Stimulated activated CD4-positive, alpha-beta T cell treated with anti-CD3 and anti-CD28 coated beads, Interleukin-15, amount 100 ng/mL, for 48 hours (primary cell): ENCODE measurements at regions not wholly inside any gene's neighbourhood (a gene's known extent, or its start where the extent isn't known, plus 50 kb on each side); places are given as distances from the start of the nearest gene placed in this dataset.

Source experiments
- DNase-seq, 2 donors: peaks; one replicate each; pipeline ENCODE4 v3.0.0-alpha.2; 2020; ENCODE audit warnings: low read depth in 2 of 2

DNA sequence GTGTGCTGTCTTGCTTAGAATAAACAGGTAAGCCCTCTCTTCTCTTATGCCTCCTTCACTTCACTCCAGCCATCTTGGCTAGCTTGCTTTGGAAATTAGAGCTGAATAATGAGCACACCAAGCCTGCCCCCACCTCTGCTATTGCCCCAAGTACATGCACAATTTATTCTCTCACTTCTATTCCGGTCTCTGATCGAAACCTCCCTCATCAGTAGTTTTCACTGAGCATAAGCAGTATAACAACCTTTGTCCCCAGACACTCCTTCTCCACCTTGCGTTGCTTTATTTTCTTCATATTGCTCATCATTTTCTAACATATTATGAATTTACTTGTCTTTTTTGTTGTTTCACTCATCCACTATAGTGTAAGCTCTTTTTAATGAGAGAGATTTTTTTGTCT, 253.4 kb downstream of the GXYLT1 start:
- DNase-seq, result no peak

GRCh38 chr12:41888285-41888684, 256.4 kb downstream of the GXYLT1 start:
- no peak for DNase-seq

DNA sequence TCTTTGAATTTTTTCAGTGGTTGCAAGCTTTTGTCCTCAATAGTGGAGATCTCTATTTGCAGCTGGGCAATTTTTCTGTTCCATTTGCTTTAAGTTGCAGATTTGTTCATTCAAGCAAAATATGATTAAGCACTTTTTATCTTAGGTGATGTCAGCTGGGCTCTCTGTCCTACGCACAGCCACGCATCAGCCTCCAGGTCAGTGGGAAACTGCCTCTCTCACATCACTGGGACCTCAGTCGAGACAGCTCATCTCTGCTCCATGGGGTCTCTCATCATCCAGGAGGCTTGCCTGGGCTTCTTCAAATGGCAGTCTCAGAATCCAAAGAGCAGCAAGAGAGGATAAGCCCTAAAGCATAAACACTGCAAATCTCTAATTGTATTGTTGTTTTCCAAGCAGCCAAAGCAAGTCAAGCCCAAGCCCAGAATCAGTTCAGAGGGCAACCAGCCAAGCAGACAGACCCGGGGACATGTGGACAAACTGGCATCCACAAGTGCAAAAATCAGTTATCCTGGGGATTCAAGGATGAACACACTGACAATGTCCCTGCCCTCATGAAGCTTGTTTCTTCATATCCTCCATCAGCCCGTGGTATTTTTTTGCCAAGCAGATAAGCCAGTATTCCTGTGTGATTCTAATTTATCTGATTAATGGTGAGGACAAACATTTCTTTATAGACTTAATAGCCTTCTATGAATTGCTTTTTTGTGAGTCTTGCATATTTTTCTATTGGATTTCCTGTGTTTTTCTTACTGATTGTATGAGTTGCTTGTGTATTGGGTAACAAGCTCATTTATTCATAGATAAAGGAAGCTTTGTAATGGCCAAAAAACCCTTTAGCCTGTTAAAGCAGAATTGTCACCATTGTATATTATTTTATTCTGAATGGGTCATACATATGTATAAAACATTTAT, 262.5 kb downstream of the GXYLT1 start:
- DNase-seq, result no peak

DNA sequence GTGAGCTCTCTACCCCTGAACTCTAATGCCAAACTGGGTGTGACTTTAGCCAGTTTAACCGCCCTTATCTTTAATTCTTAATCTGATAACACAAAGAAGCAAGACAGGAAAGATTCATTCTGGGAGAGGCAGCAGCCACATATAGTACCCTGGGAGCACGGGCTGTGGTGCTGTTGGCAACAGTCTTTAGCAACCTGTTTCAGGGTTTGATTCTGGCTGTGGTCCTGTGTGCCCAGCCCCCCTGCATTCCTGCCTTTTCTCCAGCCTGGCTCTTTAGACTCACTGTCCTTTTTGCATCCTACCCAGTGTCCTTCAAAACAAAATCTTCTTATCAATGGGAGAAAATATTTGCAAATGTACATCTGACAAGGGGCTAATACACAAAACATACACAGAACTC, 275.2 kb downstream of the GXYLT1 start:
- DNase-seq, result no peak

GRCh38 chr12:41866878-41867430, 277.7 kb downstream of the GXYLT1 start:
- DNase-seq, result no peak

DNA sequence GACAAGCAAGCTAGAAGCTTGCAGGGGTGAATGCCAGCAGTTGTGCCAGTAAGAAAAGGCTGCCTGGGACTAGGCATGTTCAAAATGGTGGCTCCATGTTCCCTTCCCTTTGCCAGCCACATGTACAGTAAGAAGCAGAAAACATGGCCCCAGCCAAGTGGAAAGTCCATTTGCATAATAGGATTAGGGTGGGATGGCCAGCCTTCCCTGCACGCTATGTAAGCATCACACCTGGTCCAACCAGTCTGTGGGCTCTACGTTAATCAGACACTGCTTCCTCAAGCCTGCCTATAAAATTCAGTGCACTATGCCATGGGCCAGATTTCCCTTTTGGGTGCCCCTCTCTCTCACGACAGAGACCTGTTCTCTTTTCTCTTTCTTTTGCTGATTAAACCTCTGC, 288.4 kb downstream of the GXYLT1 start:
- no peak for DNase-seq

GRCh38 chr12:41850046-41850445, 294.6 kb downstream of the GXYLT1 start:
- no peak for DNase-seq

GRCh38 chr12:41846718-41847117, 298.0 kb downstream of the GXYLT1 start:
- no peak for DNase-seq

DNA sequence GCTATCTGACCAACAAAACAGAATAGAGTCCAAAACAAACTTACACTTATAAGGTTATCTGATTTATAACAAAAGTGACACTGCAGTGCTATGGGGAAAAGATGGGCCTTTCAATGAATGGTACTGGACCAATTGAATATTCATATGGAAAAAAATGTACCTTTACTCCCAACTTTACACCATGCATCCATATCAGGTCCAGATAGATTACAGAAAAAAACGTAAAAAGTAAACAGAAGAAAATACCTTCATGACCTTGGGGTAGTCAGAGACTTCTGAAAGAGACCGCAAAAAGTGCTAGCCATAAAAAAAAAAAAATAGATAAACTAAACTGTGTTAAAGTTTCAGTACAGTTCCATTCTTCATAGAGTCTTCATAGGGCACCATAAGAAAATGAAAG, 308.3 kb downstream of the GXYLT1 start:
- DNase-seq, result no peak

DNA sequence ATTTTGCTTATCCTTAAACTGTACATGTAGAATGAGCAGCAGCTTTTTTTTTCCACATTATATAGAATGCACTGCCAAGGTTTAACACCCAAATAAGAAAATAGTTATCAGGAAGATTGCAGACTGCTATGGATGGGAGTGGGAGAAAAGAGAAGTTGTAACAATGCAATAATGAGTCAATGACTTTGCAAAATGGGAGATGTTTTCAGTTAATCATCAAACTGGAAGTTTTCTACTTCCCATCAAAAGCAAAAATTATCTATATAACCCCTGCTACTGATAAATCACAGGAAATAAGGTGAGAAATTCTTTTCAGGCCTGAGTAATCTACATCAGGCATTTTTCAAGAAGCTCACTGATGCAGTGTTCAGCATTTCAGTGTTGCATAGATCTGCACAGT, 309.1 kb downstream of the GXYLT1 start:
- no peak for DNase-seq

DNA sequence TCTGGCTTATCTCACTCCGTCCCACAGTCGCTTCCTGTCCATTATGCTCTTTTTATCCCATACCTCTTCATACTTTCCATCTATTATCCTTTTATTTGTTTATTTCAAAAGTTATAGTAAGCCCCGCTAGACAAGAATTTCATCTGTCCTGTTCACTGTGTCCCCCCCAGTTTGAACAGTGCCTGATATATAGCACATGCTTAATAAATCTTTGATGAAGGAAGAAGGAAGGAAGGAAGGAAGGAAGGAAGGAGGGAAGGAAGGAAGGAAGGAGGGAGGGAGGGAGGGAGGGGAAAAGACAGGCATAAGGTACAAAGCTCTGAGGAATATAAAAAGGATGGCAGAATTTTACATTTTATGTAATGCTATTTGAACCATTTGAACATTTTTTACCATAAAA, 324.7 kb downstream of the GXYLT1 start:
- no peak for DNase-seq

DNA sequence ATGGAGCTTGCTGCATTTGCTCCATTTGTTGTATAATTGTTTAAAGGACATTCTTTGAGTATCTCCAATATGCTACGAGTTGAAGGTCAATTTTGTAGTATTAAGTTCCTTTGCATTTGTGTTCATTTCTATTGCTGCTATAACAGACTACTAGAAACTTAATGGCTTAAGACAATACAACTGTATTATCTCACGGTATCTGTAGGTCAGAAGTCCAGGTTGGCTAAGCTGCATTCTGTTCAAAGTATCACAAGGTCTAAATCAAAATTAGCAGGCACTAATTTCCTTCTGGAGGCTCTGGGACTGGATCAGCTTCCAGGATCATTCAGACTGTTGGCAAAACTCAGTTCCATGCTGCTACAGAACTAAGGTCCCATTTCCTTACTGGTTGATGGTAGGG, 340.6 kb downstream of the GXYLT1 start:
- no peak for DNase-seq

DNA sequence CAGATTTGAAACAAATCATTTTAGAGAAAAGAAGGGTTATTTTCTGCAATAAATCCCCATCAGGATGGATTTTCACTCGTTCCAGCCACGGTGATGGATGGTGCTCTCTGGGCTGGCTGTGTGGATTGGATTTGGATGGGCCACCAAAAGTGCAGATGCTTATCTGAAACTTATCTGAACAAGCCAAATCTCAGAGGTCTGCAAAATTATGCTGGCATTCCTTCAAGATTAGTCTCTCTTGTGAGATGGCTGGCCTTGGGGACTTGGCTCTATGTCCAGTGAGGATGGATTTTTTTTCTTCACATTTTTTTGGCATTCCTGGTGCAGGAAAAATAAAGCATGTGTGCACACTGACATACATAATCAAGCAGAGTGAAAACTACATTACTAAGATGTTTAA, 341.9 kb downstream of the GXYLT1 start:
- DNase-seq, result no peak

GRCh38 chr12:41801261-41801660, 343.4 kb downstream of the GXYLT1 start:
- DNase-seq, result no peak

DNA sequence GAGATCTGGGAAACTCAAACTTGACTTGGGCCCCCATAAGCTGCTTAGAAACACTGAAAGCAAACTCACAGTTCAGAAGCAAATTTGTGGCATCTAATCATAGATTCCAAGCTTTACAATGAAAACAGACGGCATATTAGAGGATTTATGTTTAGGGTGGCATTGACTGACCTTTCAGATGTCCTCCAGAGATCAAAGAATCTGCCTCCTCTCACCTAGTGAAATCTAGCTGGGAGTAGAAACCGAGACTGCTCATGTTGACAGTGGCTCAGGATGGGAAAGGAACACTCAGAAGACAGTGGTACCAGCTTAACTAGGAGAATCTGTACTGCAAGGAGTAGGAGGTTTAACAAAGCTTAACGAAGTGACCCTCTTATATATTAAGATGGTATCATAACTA, 345.0 kb downstream of the GXYLT1 start:
- DNase-seq, result no peak

- DNase-seq, result no peak
Observed at GRCh38 chr12:41795910-41796309, 348.8 kb downstream of the GXYLT1 start.

DNA sequence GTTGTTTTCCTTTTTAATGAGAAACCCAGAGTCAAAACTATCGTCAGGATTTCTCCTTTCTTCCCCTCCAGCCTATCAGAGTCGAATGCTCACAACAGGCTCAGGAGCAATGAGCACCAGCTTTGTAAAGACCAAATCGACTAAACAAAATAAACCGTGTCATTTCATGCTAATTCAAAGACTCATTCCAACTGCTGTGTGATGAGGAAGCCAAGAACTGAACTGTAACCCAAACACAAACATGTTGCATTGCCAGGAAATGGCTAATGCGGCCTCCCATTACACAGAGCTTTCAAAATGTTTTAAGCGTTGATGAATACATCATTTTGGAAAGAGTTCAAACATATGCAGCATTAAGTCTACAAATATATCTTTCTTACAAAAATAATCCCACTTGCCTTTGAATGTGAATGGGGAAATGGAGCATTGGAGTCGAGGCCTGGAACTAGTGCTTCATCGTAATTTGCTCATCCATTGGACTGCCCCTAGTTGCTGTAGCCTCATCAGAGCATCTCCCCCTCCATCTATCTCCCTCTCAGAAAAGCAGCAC, 349.5 kb downstream of the GXYLT1 start:
- DNase-seq, result no peak

DNA sequence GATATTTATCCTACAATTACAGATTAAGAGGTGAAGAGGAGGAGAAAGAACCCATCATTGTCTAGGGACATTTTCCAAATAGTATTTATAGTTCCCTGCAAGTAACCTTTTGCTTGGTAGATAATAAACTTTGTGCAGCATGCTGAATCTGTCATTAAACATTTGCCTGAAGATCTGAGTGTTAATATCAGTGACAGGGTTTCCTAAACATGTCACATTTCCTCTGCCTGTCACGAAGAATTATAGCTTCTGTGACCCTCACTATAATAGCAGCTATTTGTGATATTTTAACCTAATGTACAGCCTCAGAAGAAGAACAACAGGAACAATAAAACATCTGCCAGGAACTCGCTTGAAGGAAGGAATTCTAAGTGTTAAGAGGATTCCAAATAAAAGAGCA, 350.3 kb downstream of the GXYLT1 start:
- no peak for DNase-seq

DNA sequence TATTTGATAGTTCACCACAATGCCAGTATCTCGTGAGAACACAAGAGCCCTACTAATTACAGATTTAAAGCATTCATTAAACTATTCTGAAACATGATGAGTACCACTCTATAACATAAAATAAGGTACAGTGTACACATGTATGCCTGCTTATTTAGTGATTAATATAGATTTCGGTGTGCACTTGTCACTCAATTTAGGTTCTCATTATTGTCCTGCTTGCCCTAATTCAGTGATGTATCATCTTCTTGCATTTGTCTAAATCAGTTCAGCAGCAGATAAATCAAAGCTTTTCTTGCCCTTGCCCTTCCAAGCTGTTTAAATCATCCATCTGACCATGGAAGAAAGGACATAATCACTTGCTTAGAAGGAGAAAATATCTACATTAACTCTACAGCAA, 359.7 kb downstream of the GXYLT1 start:
- no peak for DNase-seq

DNA sequence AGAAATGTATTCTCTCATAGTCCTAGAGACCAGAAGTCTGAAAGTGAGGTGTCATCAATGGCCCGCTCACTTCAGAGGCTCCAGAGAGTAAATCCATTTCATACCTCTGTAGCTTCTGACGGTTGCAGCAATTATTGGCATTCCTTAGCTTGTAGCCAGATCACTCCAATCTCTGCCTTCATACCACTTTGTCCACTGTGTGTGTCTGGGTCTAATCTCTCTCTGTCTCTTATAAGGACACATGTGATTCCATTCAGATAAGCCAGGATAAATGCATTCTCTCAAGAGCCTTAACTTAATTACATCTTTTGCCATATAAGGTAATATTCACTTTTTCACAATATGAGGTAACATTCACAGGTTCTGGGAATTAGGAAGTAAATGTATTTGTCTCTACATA, 365.7 kb downstream of the GXYLT1 start:
- DNase-seq, result no peak

- no peak for DNase-seq
Observed at GRCh38 chr12:41777064-41777790, 367.4 kb downstream of the GXYLT1 start.

- no peak for DNase-seq
Observed at GRCh38 chr12:41772478-41772877, 372.2 kb downstream of the GXYLT1 start.

DNA sequence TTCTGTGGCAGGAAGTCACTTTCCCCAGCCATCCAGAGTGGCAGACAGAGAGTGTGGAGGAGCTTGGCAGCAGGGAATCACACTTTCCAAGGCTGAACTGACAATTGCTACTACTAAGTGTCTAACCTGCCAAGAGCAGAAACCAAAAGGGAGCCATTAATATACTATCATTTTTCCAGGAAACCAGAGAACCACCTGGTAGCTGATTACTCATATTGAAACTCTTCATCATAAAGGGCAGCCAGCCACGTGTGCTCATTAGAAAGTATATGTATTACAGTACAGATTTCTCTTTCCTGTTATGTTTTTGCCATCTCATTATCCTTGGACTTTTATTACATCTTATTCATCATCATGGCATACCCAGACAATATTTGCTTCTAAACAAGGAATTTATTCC, 374.9 kb downstream of the GXYLT1 start:
- no peak for DNase-seq
